Left ventricle myocardium superior (tissue), 1 donor: ENCODE measurements at regions not wholly inside any gene's neighbourhood (a gene's known extent, or its start where the extent isn't known, plus 50 kb on each side); places are given as distances from the start of the nearest gene placed in this dataset.
A peak's percentile ranks its signal among the peaks of the same experiment; 100 is the strongest.

ENCODE experiments used
- ATAC-seq: fragments of 200-7000 bp; cut with Tn5 transposase; one replicate; pipeline ENCODE4 v1.9.1; 2020; ENCODE audit warnings: mild to moderate bottlenecking, moderate library complexity
- DNase-seq: peaks from one replicate; pipeline ENCODE4 v3.0.0-alpha.2; 2020
- intact Hi-C: fragments of 100-400 bp; cut with micrococcal nuclease; formaldehyde crosslinking; loops from one replicate; pipeline ENCODE4 v1.11.0; 2022
- donor health status: DM: no; HTN: yes; CAD: no; lungs with severe emphysema.

GRCh38 chr13:27673911-27674310 is 52.2 kb downstream of the POLR1D start:
- peak; percentile 97 for ATAC-seq
- intact Hi-C loops: no loop called here
- DNase-seq: no peak

- intact Hi-C loops: no loop called here
These were observed 56.8 kb downstream of the POLR1D start for GRCh38 chr13:27678306-27679040.

GRCh38 chr13:27679396-27679795 is 57.7 kb downstream of the POLR1D start:
- DNase-seq (no peak), ATAC-seq (no peak)
- intact Hi-C loops: no loop called here

More at GRCh38 chr13:27678306-27679040, 56.8 kb downstream of the POLR1D start:
- DNase-seq (no peak), ATAC-seq (no peak)

- ATAC-seq (no peak), DNase-seq (no peak)
- intact Hi-C loops: no loop called here
These were observed 58.2 kb downstream of the POLR1D start for GRCh38 chr13:27679896-27680295.

GRCh38 chr13:27680465-27680864 is 58.8 kb downstream of the POLR1D start:
- ATAC-seq (no peak), DNase-seq (no peak)
- intact Hi-C loops: no loop called here

- intact Hi-C loops: no loop called here
These were observed 69.5 kb downstream of the POLR1D start for GRCh38 chr13:27691207-27691606.

GRCh38 chr13:27696731-27697130 is 75.0 kb downstream of the POLR1D start:
- DNase-seq (no peak), ATAC-seq (no peak)
- intact Hi-C loops: no loop called here

More at GRCh38 chr13:27691207-27691606, 69.5 kb downstream of the POLR1D start:
- no peak for DNase-seq
- ATAC-seq: no peak

GRCh38 chr13:27699952-27700351 is 78.3 kb downstream of the POLR1D start:
- intact Hi-C loops: no loop called here
- DNase-seq: no peak
- ATAC-seq: no peak

- DNase-seq (no peak), ATAC-seq (no peak)
- intact Hi-C loops: no loop called here
These were observed 83.0 kb downstream of the POLR1D start for GRCh38 chr13:27704681-27705080.

GRCh38 chr13:27708325-27708724 is 84.0 kb upstream of the GSX1 start:
- intact Hi-C loops: no loop called here
- DNase-seq (no peak), ATAC-seq (peak; percentile 33)

- ATAC-seq: no peak
- DNase-seq: no peak
- intact Hi-C loops: no loop called here
These were observed 82.5 kb upstream of the GSX1 start for GRCh38 chr13:27709779-27710178.

- DNase-seq (peak; percentile 38), ATAC-seq (peak; percentile 57)
- intact Hi-C loops: no loop called here
These were observed 79.9 kb upstream of the GSX1 start for GRCh38 chr13:27712421-27712820.

- intact Hi-C loops: no loop called here
- DNase-seq (no peak), ATAC-seq (no peak)
These were observed 78.5 kb upstream of the GSX1 start for GRCh38 chr13:27713767-27714166.

- intact Hi-C loops: no loop called here
- ATAC-seq (no peak), DNase-seq (no peak)
These were observed 70.6 kb upstream of the GSX1 start for GRCh38 chr13:27721681-27722080.

- intact Hi-C loops: no loop called here
- DNase-seq (no peak), ATAC-seq (no peak)
These were observed 64.0 kb upstream of the GSX1 start for GRCh38 chr13:27728271-27728670.

- no peak for DNase-seq
- intact Hi-C loops: no loop called here
- no peak for ATAC-seq
These were observed 62.1 kb upstream of the GSX1 start for GRCh38 chr13:27730191-27730590.
